T-cell (primary cell): ENCODE measurements at regions not wholly inside any gene's neighbourhood (a gene's known extent, or its start where the extent isn't known, plus 50 kb on each side); places are given as distances from the start of the nearest gene placed in this dataset.
"Not testable (repeated sequence)": the region's sequence is repeated elsewhere in the genome, so short reads cannot be mapped to it uniquely, and the experiment has no call there.

ENCODE experiments used
- ATAC-seq, 4 experiments: fragments of 200-7000 bp in 3 of 4; fragments of 150-1000 bp in 1 of 4; cut with Tn5 transposase; replicated peaks in 1 of 4; 1 replicate in 3 of 4; 2 replicates in 1 of 4; pipeline ENCODE4 v1.10.0; 2021; ENCODE audit warnings: moderate library complexity in 3 of 4, mild to moderate bottlenecking in 2 of 4, moderate number of reproducible peaks in 1 of 4
- CTCF ChIA-PET, 2 donors: fragments of 300-600 bp; sonication (Branson Sonifier 250); formaldehyde crosslinking; loops; one replicate each; lab custom pipeline; 2022; ENCODE audit warnings: antibody characterized with exemption in 2 of 2; lab: Charles Lee
- POLR2A ChIA-PET, 2 donors: fragments of 300-600 bp; sonication (Branson Sonifier 250); formaldehyde crosslinking; loops; one replicate each; lab custom pipeline; 2022; ENCODE audit warnings: antibody characterized with exemption in 2 of 2; lab: Charles Lee
- DNase-seq, 35 experiments: peaks; one replicate each; pipeline versions ENCODE4 v3.0.0 to v3.0.0-alpha.2; 2013 to 2023
- H3K27ac ChIP-seq: one replicate; pipeline ENCODE4 v1.5.1; 2013; ENCODE audit warnings: low read length
- H3K27me3 ChIP-seq, 2 experiments: replicated peaks in 1 of 2; 1 replicate in 1 of 2; 2 replicates in 1 of 2; pipeline versions ENCODE4 v1.6.1 to v1.7.0; 2013; ENCODE audit warnings: low read length in 1 of 2, mixed read lengths in 1 of 2; ENCODE audit not compliant: control insufficient read depth in 2 of 2, insufficient read depth in 2 of 2; ENCODE audit errors: extremely low read depth in 1 of 2
- H3K36me3 ChIP-seq, 2 donors: 1 replicate in 1 of 2; 2 replicates in 1 of 2; pipeline versions ENCODE4 v1.6.1 to v1.7.0; 2013; ENCODE audit warnings: low read length in 1 of 2; ENCODE audit not compliant: control insufficient read depth in 2 of 2, insufficient read depth in 1 of 2; ENCODE audit errors: extremely low read depth in 1 of 2
- H3K4me1 ChIP-seq, 2 experiments: 1 replicate in 1 of 2; 2 replicates in 1 of 2; pipeline versions ENCODE4 v1.6.1 to v1.7.0; 2013; ENCODE audit warnings: low read length in 2 of 2, mixed read lengths in 1 of 2; ENCODE audit not compliant: insufficient read depth in 2 of 2, control insufficient read depth in 1 of 2; ENCODE audit errors: extremely low read depth in 1 of 2
- H3K4me3 ChIP-seq, 2 donors: 1 replicate in 1 of 2; 2 replicates in 1 of 2; pipeline versions ENCODE4 v1.5.1 to v1.7.0; 2013; ENCODE audit warnings: mild to moderate bottlenecking in 2 of 2, low read length in 1 of 2, moderate library complexity in 1 of 2; ENCODE audit not compliant: control insufficient read depth in 1 of 2; ENCODE audit errors: extremely low read depth in 1 of 2
- H3K9me3 ChIP-seq: 2 replicates; pipeline ENCODE4 v1.7.0; 2013
- H3K27ac Mint-ChIP-seq, 2 donors: one replicate each; pipeline ENCODE4 v1.8.0; 2020 to 2021; ENCODE audit warnings: mild to moderate bottlenecking in 2 of 2, mixed read lengths in 2 of 2
- H3K27me3 Mint-ChIP-seq, 2 donors: one replicate each; pipeline ENCODE4 v1.8.0; 2021 to 2022; ENCODE audit warnings: mixed read lengths in 2 of 2
- H3K36me3 Mint-ChIP-seq: one replicate; pipeline ENCODE4 v1.8.0; 2021; ENCODE audit warnings: mixed read lengths
- H3K4me1 Mint-ChIP-seq, 3 donors: one replicate each; pipeline ENCODE4 v1.8.0; 2020 to 2022; ENCODE audit warnings: mixed read lengths in 3 of 3, mild to moderate bottlenecking in 1 of 3
- H3K4me3 Mint-ChIP-seq, 3 donors: one replicate each; pipeline ENCODE4 v1.8.0; 2020 to 2022; ENCODE audit warnings: mild to moderate bottlenecking in 3 of 3, mixed read lengths in 3 of 3, moderate library complexity in 3 of 3
- H3K9me3 Mint-ChIP-seq, 3 donors: one replicate each; pipeline ENCODE4 v1.8.0; 2020 to 2022; ENCODE audit warnings: mixed read lengths in 3 of 3
- WGBS: methylation state at CpG from one replicate; pipeline ENCODE4 v1.1.5; 2013; ENCODE audit warnings: missing lambda C conversion rate; ENCODE audit not compliant: insufficient coverage; 5-methylcytosine and 5-hydroxymethylcytosine counted together

GRCh38 chr1:192513196-192513595 is 62.4 kb upstream of the RGS1 start:
- Mint-ChIP-seq H3K4me3 (no peak overlapping the region), H3K27ac (peak overlapping the region in 1 of 2 donors; percentile 12), H3K9me3 (no peaks in the 10 kb centered on the region), H3K27me3 (no peaks in the 10 kb centered on the region), H3K36me3 (no peaks in the 10 kb centered on the region), H3K4me1 (peaks cover 34 to 48% (median 48%) of the 10 kb centered on the region in 3 donors)
- ChIA-PET CTCF (interaction anchor here in 1 of 2 donors (0.8 kb wide), 1 partner anchor 87 kb away, joined by 5 read pairs; no protein-coding TSS in a partner anchor), POLR2A (interaction anchor here in 1 of 2 donors (0.6 kb wide), 1 partner anchor 33 kb away, joined by 4 read pairs; no protein-coding TSS in a partner anchor)
- WGBS, result no CpG with 5 or more reads among the region's 1 CpG
- Histone ChIP-seq H3K27ac (no peak overlapping the region), H3K36me3 (no peaks in the 10 kb centered on the region), H3K4me3 (no peak overlapping the region), H3K4me1 (peaks cover 8 to 22% of the 10 kb centered on the region in 2 experiments), H3K9me3 (no peaks in the 10 kb centered on the region), H3K27me3 (no peaks in the 10 kb centered on the region)
- ATAC-seq (no peak), DNase-seq (no peak)

DNA sequence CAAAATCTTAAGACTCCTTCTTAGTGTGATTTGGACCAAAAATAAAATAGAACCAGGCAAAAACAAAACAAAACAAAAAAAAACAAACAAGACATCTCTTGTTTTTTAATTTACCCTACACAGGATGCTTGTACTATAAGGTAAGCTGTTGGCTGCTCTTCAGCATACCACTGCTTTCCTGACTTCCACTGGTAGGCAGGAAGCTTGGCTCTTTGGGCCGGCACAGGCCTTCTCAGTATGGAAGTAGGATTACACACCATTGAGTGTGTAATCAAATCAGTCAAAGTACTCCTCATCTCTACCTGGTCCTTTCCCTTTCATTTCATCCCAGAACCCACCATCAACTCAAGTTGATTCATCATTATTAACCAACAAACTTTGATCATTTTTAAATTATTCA is 61.9 kb upstream of the RGS1 start:
- Mint-ChIP-seq H3K36me3 (no peaks in the 10 kb centered on the region), H3K27ac (no peak overlapping the region), H3K27me3 (no peaks in the 10 kb centered on the region), H3K9me3 (no peaks in the 10 kb centered on the region), H3K4me3 (no peak overlapping the region), H3K4me1 (peaks cover 34 to 51% (median 48%) of the 10 kb centered on the region in 3 donors)
- ChIA-PET CTCF (interaction anchor here in 1 of 2 donors (0.8 kb wide), 1 partner anchor 87 kb away, joined by 5 read pairs; no protein-coding TSS in a partner anchor), POLR2A (interaction anchor here in 1 of 2 donors (0.6 kb wide), 1 partner anchor 32 kb away, joined by 4 read pairs; no protein-coding TSS in a partner anchor)
- whole genome bisulfite sequencing, result no CpG with 5 or more reads among the region's 1 CpG
- no peaks in the 10 kb centered on the region for H3K27me3 ChIP-seq
- peaks cover 8 to 22% of the 10 kb centered on the region in 2 experiments for H3K4me1 ChIP-seq
- H3K4me3 ChIP-seq, result no peak overlapping the region
- ATAC-seq (no peak), DNase-seq (no peak)
- no peaks in the 10 kb centered on the region for H3K9me3 ChIP-seq
- no peak overlapping the region for H3K27ac ChIP-seq
- no peaks in the 10 kb centered on the region for H3K36me3 ChIP-seq

DNA sequence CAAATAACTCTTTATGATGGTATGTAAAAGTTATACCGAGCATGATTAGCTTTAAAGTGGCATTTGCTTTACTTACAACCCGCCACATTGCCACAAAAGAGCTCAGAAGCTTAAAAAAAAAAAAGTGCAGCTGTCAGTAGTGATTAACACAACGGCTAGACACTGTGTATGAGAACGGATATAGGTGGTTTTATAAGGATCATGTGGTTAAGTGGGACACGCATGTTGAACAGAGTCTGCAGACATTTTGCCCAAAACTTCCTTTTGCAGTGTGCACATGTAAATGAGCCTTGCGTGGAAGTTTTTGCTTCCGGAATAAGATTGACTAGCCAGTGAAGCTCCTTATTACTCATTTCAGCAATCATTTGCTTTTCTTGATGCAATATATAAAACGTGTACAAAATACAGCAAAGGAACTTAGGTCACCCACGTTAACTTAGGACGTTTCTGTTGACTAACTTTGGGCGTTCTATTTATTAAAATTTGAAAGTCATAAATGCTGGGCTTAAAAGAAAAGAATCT is 58.7 kb upstream of the RGS1 start:
- peak in 34 of 35 experiments; percentile 8 to 93 (median 56) for DNase-seq
- Mint-ChIP-seq H3K27me3 (no peaks in the 10 kb centered on the region), H3K27ac (peak overlapping the region; percentile 86 to 93), H3K36me3 (no peaks in the 10 kb centered on the region), H3K4me1 (peaks cover 34 to 67% (median 48%) of the 10 kb centered on the region in 3 donors), H3K9me3 (no peaks in the 10 kb centered on the region), H3K4me3 (peak overlapping the region; percentile 61 to 64 (median 61))
- H3K4me3 ChIP-seq, result peak overlapping the region in 1 of 2 donors; percentile 9
- H3K27me3 ChIP-seq, result no peaks in the 10 kb centered on the region
- 3% methylated on average over 5 of the region's 11 CpGs for WGBS
- CTCF ChIA-PET, result interaction anchor here (0.6 to 2.8 kb wide), 23 partner anchors 10 to 290 kb away, joined by 3 to 22 read pairs (median 4); no protein-coding TSS in a partner anchor
- H3K4me1 ChIP-seq, result peaks cover 8 to 22% of the 10 kb centered on the region in 2 experiments
- no peaks in the 10 kb centered on the region for H3K9me3 ChIP-seq
- POLR2A ChIA-PET, result interaction anchor here (0.5 to 3.4 kb wide), 14 partner anchors 23 to 542 kb away, joined by 3 to 31 read pairs (median 6); partner anchors contain the start of gene UCHL5 (in 1 of the 2)
- ATAC-seq, result peak; percentile 95 to 99 (median 98)
- H3K36me3 ChIP-seq, result no peaks in the 10 kb centered on the region
- H3K27ac ChIP-seq, result peak overlapping the region; percentile 74

- POLR2A ChIA-PET, result interaction anchor here (0.6 to 3.4 kb wide), 4 partner anchors 23 to 286 kb away, joined by 3 to 31 read pairs (median 4); no protein-coding TSS in a partner anchor
- not testable (repeated sequence) for H3K9me3 Mint-ChIP-seq, H3K36me3 Mint-ChIP-seq, H3K4me3 Mint-ChIP-seq, H3K36me3 ChIP-seq, DNase-seq, H3K27me3 Mint-ChIP-seq, H3K9me3 ChIP-seq, H3K27me3 ChIP-seq, H3K27ac ChIP-seq, H3K4me3 ChIP-seq, ATAC-seq
- H3K4me1 ChIP-seq, result peaks cover 8 to 20% of the 10 kb centered on the region in 2 experiments
- Mint-ChIP-seq H3K27ac (peak overlapping the region; percentile 71 to 93), H3K4me1 (peaks cover 34 to 61% (median 39%) of the 10 kb centered on the region in 3 donors)
- CTCF ChIA-PET, result interaction anchor here (0.6 to 2.8 kb wide), 5 partner anchors 11 to 601 kb away, joined by 3 to 22 read pairs (median 4); no protein-coding TSS in a partner anchor
- WGBS, result 100% methylated on average over 1 of the region's 6 CpGs
These were observed 57.7 kb upstream of the RGS1 start for GRCh38 chr1:192517716-192518355.

- H3K36me3 Mint-ChIP-seq, result no peaks in the 10 kb centered on the region
- Histone ChIP-seq H3K36me3 (no peaks in the 10 kb centered on the region), H3K27me3 (no peaks in the 10 kb centered on the region), H3K4me1 (peaks cover 8 to 16% of the 10 kb centered on the region in 2 experiments), H3K27ac (no peak overlapping the region), H3K4me3 (no peak overlapping the region), H3K9me3 (no peaks in the 10 kb centered on the region)
- no peak overlapping the region for H3K27ac Mint-ChIP-seq
- ChIA-PET POLR2A (interaction anchor here in 1 of 2 donors (1.1 kb wide), 1 partner anchor 21 kb away, joined by 3 read pairs; no protein-coding TSS in a partner anchor), CTCF (no interaction called here)
- DNase-seq, result no peak
- H3K4me3 Mint-ChIP-seq, result no peak overlapping the region
- H3K9me3 Mint-ChIP-seq, result no peaks in the 10 kb centered on the region
- H3K27me3 Mint-ChIP-seq, result no peaks in the 10 kb centered on the region
- ATAC-seq, result no peak
- H3K4me1 Mint-ChIP-seq, result peaks cover 32 to 54% (median 32%) of the 10 kb centered on the region in 3 donors
These were observed 56.9 kb upstream of the RGS1 start for GRCh38 chr1:192518700-192519099.

GRCh38 chr1:192521734-192522133 is 53.8 kb upstream of the RGS1 start:
- DNase-seq, result peak in 4 of 35 experiments; percentile 10 to 33 (median 17)

More at GRCh38 chr1:192521734-192522133, 53.8 kb upstream of the RGS1 start:
- Mint-ChIP-seq H3K4me1 (peaks cover 11 to 31% (median 11%) of the 10 kb centered on the region in 3 donors), H3K4me3 (no peak overlapping the region), H3K9me3 (no peaks in the 10 kb centered on the region), H3K27me3 (no peaks in the 10 kb centered on the region), H3K36me3 (no peaks in the 10 kb centered on the region), H3K27ac (no peak overlapping the region)
- no peaks in the 10 kb centered on the region for H3K36me3 ChIP-seq
- ATAC-seq, result no peak
- H3K4me1 ChIP-seq, result peaks cover 0 to 2% of the 10 kb centered on the region in 2 experiments
- no peak overlapping the region for H3K27ac ChIP-seq
- WGBS, result 50% methylated on average over 1 of the region's 1 CpG
- POLR2A ChIA-PET, result no interaction called here
- no peaks in the 10 kb centered on the region for H3K9me3 ChIP-seq
- CTCF ChIA-PET, result no interaction called here
- no peak overlapping the region for H3K4me3 ChIP-seq
- H3K27me3 ChIP-seq, result no peaks in the 10 kb centered on the region
